ENCODE measurements at regions not wholly inside any gene's neighbourhood (a gene's known extent, or its start where the extent isn't known, plus 50 kb on each side); places are given as distances from the start of the nearest gene placed in this dataset.

DNA sequence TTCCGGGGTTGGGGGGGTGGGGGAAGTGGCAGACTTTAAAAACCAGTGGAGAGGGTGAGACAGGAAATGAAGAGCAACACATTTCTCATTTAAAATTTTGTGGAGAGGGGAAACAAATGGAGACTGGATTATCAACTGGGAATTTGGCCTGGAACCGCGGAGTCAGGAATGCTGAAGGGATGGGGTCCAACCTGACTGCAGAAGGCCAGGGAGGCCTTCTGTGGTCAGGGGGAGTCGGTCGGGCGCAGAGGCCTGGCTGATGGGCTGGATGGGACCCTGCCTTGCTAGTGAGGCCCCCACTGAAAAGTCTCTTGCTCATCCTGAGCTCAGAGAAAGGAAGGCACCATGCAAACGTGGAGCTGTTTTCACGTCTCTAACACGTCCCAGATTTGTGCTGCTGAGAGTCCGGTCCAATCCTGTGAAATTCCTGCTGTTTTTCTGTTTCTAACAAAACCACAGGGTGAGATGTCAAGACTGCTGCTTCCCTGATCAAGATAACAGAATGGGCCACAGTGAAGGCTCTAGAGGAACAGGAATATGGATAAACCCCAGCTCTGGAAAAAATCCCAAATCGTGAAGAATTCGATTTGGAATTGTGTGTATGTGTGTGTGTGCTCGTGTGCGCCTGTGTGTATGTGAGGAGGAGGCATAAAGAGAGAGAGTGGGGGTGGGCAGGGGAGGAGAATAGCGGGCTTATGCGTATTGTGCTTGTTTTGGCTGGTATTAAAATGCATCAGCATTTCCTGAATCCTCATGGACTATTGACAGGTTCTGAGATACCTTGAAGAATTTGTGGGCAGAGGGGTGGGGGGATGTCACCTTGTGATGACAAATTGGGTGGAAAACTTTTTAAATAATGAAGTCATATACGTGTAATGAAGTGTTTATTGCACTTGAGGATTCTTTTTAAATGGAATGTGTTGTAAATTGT lies 117.4 kb downstream of the NGF start:
- H3K27me3 Mint-ChIP-seq (ENCODE audit: unreplicated experiment), result peaks cover 68% of the 10 kb centered on the region
- H3K4me1 Mint-ChIP-seq (ENCODE audit: low read depth, unreplicated experiment), result no peaks in the 10 kb centered on the region
- no peak overlapping the region for H3K4me3 Mint-ChIP-seq (ENCODE audit: low read depth, unreplicated experiment)
- no peak overlapping the region for H3K27ac Mint-ChIP-seq (ENCODE audit: unreplicated experiment)
- TF ChIP-seq, protein P1, sequence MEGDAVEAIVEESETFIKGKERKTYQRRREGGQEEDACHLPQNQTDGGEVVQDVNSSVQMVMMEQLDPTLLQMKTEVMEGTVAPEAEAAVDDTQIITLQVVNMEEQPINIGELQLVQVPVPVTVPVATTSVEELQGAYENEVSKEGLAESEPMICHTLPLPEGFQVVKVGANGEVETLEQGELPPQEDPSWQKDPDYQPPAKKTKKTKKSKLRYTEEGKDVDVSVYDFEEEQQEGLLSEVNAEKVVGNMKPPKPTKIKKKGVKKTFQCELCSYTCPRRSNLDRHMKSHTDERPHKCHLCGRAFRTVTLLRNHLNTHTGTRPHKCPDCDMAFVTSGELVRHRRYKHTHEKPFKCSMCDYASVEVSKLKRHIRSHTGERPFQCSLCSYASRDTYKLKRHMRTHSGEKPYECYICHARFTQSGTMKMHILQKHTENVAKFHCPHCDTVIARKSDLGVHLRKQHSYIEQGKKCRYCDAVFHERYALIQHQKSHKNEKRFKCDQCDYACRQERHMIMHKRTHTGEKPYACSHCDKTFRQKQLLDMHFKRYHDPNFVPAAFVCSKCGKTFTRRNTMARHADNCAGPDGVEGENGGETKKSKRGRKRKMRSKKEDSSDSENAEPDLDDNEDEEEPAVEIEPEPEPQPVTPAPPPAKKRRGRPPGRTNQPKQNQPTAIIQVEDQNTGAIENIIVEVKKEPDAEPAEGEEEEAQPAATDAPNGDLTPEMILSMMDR (IDR thresholded peaks at IDR 0.05; ENCODE audit: unreplicated experiment), result no peak
- CTCF ChIA-PET, result interaction anchor here (0.6 kb wide), 2 partner anchors 36 to 270 kb away, joined by 4 to 9 read pairs; no protein-coding TSS in a partner anchor
- H3K36me3 Mint-ChIP-seq (ENCODE audit: insufficient read depth, unreplicated experiment), result no peaks in the 10 kb centered on the region
- BruUV-seq (replicated peaks), result no TSS peak
- DNase-seq, result no peak
- no peaks in the 10 kb centered on the region for H3K9me3 Mint-ChIP-seq (ENCODE audit: low read depth, unreplicated experiment)
- intact Hi-C loops (cut with micrococcal nuclease; ENCODE audit: unreplicated experiment), result no loop called here

DNA sequence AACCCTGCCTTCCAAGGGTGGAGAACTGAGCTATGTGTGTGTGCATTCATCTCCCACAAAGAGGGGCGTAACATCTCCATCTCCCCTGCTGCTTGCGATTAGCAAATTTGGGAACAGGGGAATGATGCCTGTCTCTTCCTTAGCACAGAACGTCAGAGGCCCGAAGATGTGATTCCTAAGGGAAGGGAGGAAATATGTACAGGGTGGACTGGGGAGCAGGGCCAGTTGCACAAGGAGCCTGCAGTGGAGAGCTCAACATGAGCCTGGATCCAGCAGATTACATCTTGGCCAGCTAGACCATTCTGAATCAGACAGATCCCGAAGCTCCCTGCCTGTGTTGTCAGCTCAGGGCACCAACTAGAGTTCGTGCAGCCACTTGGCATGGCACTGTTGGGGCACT lies 118.1 kb downstream of the NGF start:
- intact Hi-C loops (cut with micrococcal nuclease; ENCODE audit: unreplicated experiment), result no loop called here
- CTCF ChIA-PET, result interaction anchor here (0.6 kb wide), 1 partner anchor 37 kb away, joined by 9 read pairs; no protein-coding TSS in a partner anchor
- no peaks in the 10 kb centered on the region for H3K36me3 Mint-ChIP-seq (ENCODE audit: insufficient read depth, unreplicated experiment)
- no peak overlapping the region for H3K27ac Mint-ChIP-seq (ENCODE audit: unreplicated experiment)
- no peak for DNase-seq
- no peak overlapping the region for H3K4me3 Mint-ChIP-seq (ENCODE audit: low read depth, unreplicated experiment)
- peaks cover 68% of the 10 kb centered on the region for H3K27me3 Mint-ChIP-seq (ENCODE audit: unreplicated experiment)
- TF ChIP-seq, protein P1 (IDR thresholded peaks at IDR 0.05; ENCODE audit: unreplicated experiment), result no peak
- no TSS peak for BruUV-seq (replicated peaks)
- no peaks in the 10 kb centered on the region for H3K9me3 Mint-ChIP-seq (ENCODE audit: low read depth, unreplicated experiment)
- H3K4me1 Mint-ChIP-seq (ENCODE audit: low read depth, unreplicated experiment), result no peaks in the 10 kb centered on the region

DNA sequence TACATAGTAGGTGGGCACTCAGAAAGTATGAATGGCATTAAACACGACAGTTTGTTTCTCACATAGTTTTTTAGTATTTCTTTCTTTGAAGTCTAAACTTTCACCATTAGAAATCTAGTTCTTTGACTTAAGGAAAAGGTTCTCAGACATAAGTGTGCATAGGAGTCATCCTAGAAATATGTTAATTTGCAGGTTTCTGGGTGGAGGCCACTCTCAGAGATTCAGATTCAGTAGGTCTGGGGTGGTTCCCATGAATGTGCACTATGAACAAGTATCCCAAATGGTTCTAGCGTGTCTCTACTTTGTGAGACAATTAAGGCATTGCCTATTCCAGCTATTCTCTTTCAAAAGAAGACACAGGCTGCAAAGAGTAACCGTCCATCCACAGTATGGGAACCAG lies 119.3 kb downstream of the NGF start:
- H3K27ac Mint-ChIP-seq (ENCODE audit: unreplicated experiment), result no peak overlapping the region
- H3K4me3 Mint-ChIP-seq (ENCODE audit: low read depth, unreplicated experiment), result no peak overlapping the region
- H3K9me3 Mint-ChIP-seq (ENCODE audit: low read depth, unreplicated experiment), result no peaks in the 10 kb centered on the region
- intact Hi-C loops (cut with micrococcal nuclease; ENCODE audit: unreplicated experiment), result no loop called here
- DNase-seq, result no peak
- no TSS peak for BruUV-seq (replicated peaks)
- no peaks in the 10 kb centered on the region for H3K36me3 Mint-ChIP-seq (ENCODE audit: insufficient read depth, unreplicated experiment)
- H3K4me1 Mint-ChIP-seq (ENCODE audit: low read depth, unreplicated experiment), result no peaks in the 10 kb centered on the region
- H3K27me3 Mint-ChIP-seq (ENCODE audit: unreplicated experiment), result peaks cover 62% of the 10 kb centered on the region
- CTCF ChIA-PET, result no interaction called here
- TF ChIP-seq, protein P1 (IDR thresholded peaks at IDR 0.05; ENCODE audit: unreplicated experiment), result no peak

DNA sequence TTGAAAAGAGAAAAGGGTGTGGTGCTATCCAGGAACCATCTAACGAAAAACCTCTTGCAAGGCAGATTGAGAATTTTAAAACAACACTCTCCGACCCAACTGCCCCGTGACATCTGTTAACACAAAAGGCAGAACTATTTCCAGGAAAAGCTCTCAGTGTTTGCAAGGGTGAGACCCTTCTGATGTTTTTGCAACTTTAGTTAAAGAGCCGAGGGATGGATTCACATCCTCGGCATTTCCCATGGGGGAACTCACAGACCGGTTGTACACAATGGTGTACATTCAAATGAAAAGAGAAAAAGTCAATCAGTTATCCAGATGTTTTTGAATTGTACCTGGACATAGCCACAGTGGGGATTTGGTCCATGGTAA lies 120.0 kb downstream of the NGF start:
- Mint-ChIP-seq H3K9me3 (ENCODE audit: low read depth, unreplicated experiment) (no peaks in the 10 kb centered on the region), H3K4me3 (ENCODE audit: low read depth, unreplicated experiment) (no peak overlapping the region), H3K27ac (ENCODE audit: unreplicated experiment) (no peak overlapping the region), H3K27me3 (ENCODE audit: unreplicated experiment) (peaks cover 55% of the 10 kb centered on the region), H3K4me1 (ENCODE audit: low read depth, unreplicated experiment) (no peaks in the 10 kb centered on the region), H3K36me3 (ENCODE audit: insufficient read depth, unreplicated experiment) (no peaks in the 10 kb centered on the region)
- intact Hi-C loops (cut with micrococcal nuclease; ENCODE audit: unreplicated experiment), result no loop called here
- no peak for DNase-seq
- CTCF ChIA-PET, result no interaction called here
- TF ChIP-seq, protein P1 (IDR thresholded peaks at IDR 0.05; ENCODE audit: unreplicated experiment), result no peak
- BruUV-seq (replicated peaks), result no TSS peak
